Right cardiac atrium (tissue), 5 donors: ENCODE measurements at regions not wholly inside any gene's neighbourhood (a gene's known extent, or its start where the extent isn't known, plus 50 kb on each side); places are given as distances from the start of the nearest gene placed in this dataset.

ENCODE experiments used
- ATAC-seq, 2 donors: fragments of 200-7000 bp; cut with Tn5 transposase; one replicate each; pipeline versions ENCODE4 v1.8.0 to v1.9.1; 2020; ENCODE audit warnings: moderate library complexity in 2 of 2, mild to moderate bottlenecking in 1 of 2
- DNase-seq, 3 donors: peaks; one replicate each; pipeline ENCODE4 v3.0.0-alpha.2; 2020
- H3K27ac ChIP-seq: one replicate; pipeline ENCODE4 v1.5.1; 2013; ENCODE audit warnings: mild to moderate bottlenecking, low read length, control low read depth, moderate library complexity
- H3K27me3 ChIP-seq: one replicate; pipeline ENCODE4 v1.6.1; 2013; ENCODE audit not compliant: control insufficient read depth, insufficient read depth
- H3K4me1 ChIP-seq: one replicate; pipeline ENCODE4 v1.6.1; 2013; ENCODE audit warnings: low read length; ENCODE audit not compliant: control insufficient read depth, insufficient read depth
- H3K4me3 ChIP-seq: one replicate; pipeline ENCODE4 v1.5.1; 2013; ENCODE audit warnings: low read length, control low read depth
- H3K9me3 ChIP-seq: one replicate; pipeline ENCODE4 v1.6.1; 2013; ENCODE audit warnings: low read length; ENCODE audit not compliant: control insufficient read depth
- WGBS: extraction: QIAGEN DNeasy Blood & Tissue Kit; methylation state at CpG from one replicate; pipeline ENCODE4 v1.1.7; 2013; 5-methylcytosine and 5-hydroxymethylcytosine counted together
- intact Hi-C, 4 donors: fragments of 100-400 bp; cut with DNase I; formaldehyde crosslinking; loops; one replicate each; pipeline versions ENCODE4 v1.11.0 to v1.14.0; 2022 to 2023
- donor health status: healthy with polysubstance abuse.
- donor health status: DM: no; HTN: yes; CAD: no.
- donor health status: DM: no; HTN: no; CAD: no.
- donor health status: DM: no; HTN: yes; CAD: no; lungs with severe emphysema.
- donor health status: DM: yes; HTN: yes; CAD: no.

DNA sequence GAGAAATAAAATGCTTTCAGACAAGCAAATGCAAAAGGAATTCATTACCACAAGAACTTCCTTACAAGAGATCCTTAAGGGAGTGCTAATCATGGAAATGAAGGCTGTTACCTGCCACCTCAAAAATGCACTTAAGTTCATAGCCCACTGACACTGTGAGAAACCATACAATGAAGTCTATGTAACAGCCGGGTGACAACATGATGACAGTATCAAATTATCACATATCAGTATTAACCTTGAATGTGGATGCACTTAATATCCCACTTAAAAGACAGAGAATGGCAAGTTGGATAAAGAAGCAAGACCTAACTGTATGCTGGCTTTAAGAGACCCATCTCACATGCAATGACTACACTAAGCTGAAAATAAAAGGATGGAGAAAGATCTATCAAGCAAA lies 403.4 kb upstream of the MC4R start:
- Histone ChIP-seq H3K9me3 (peaks cover 3% of the 10 kb centered on the region), H3K27ac (no peak overlapping the region), H3K4me1 (no peaks in the 10 kb centered on the region), H3K4me3 (no peak overlapping the region), H3K27me3 (no peaks in the 10 kb centered on the region)
- intact Hi-C loops = no loop called here
- ATAC-seq = no peak
- no peak for DNase-seq
- WGBS = 88% methylated on average over 1 of the region's 1 CpG

- intact Hi-C loops = no loop called here
- no peaks in the 10 kb centered on the region for H3K27me3 ChIP-seq
- ATAC-seq (no peak), DNase-seq (no peak)
- no peaks in the 10 kb centered on the region for H3K9me3 ChIP-seq
- no peak overlapping the region for H3K4me3 ChIP-seq
- 77% methylated on average over 1 of the region's 1 CpG for WGBS
- no peak overlapping the region for H3K27ac ChIP-seq
- no peaks in the 10 kb centered on the region for H3K4me1 ChIP-seq
Observed at GRCh38 chr18:60784161-60784560, 411.6 kb upstream of the MC4R start.

- Histone ChIP-seq H3K9me3 (no peaks in the 10 kb centered on the region), H3K27me3 (no peaks in the 10 kb centered on the region), H3K4me1 (no peaks in the 10 kb centered on the region), H3K4me3 (no peak overlapping the region), H3K27ac (no peak overlapping the region)
- DNase-seq = no peak
- intact Hi-C loops = no loop called here
- no peak for ATAC-seq
- 77% methylated on average over 5 of the region's 5 CpGs for WGBS
Observed at GRCh38 chr18:60794802-60795201, 422.2 kb upstream of the MC4R start.

DNA sequence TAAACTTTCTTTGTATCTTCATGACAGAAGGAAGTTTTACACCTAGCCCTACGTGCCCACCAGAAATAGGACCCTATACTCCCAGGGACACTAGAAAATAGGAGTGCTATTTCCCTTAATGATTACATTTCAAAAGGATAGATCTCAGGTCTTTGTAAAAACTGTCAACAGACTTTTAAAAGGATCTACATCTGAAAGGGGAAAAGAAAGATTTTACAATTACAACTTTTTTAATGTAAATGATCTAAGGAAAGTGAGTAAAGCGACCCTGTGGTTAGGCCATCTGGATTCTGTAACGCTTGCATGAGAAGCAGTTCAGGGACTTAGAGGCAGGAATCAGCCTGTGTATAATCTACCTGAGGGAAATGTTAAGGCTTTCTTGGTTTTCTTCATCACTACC lies 431.8 kb upstream of the MC4R start:
- WGBS = 60% methylated on average over 3 of the region's 3 CpGs
- DNase-seq = no peak
- H3K27me3 ChIP-seq = no peaks in the 10 kb centered on the region
- H3K4me1 ChIP-seq = no peaks in the 10 kb centered on the region
- H3K9me3 ChIP-seq = no peaks in the 10 kb centered on the region
- intact Hi-C loops = loop anchor here in 1 of 4 donors (10.0 kb wide), 1 partner anchor 700 kb away; no protein-coding TSS in a partner anchor
- ATAC-seq = no peak
- no peak overlapping the region for H3K27ac ChIP-seq
- H3K4me3 ChIP-seq = no peak overlapping the region

- no peaks in the 10 kb centered on the region for H3K4me1 ChIP-seq
- H3K4me3 ChIP-seq = no peak overlapping the region
- DNase-seq = no peak
- 87% methylated on average over 2 of the region's 2 CpGs for WGBS
- H3K27me3 ChIP-seq = no peaks in the 10 kb centered on the region
- ATAC-seq = no peak
- H3K27ac ChIP-seq = no peak overlapping the region
- intact Hi-C loops = loop anchor here in 1 of 4 donors (10.0 kb wide), 1 partner anchor 695 kb away; no protein-coding TSS in a partner anchor
- H3K9me3 ChIP-seq = no peaks in the 10 kb centered on the region
Observed at GRCh38 chr18:60809937-60810336, 437.4 kb upstream of the MC4R start.

- H3K4me3 ChIP-seq = no peak overlapping the region
- H3K4me1 ChIP-seq = no peaks in the 10 kb centered on the region
- WGBS = 70% methylated on average over 2 of the region's 2 CpGs
- H3K27me3 ChIP-seq = no peaks in the 10 kb centered on the region
- no peak overlapping the region for H3K27ac ChIP-seq
- no peaks in the 10 kb centered on the region for H3K9me3 ChIP-seq
- ATAC-seq (no peak), DNase-seq (no peak)
- intact Hi-C loops = no loop called here
Observed at GRCh38 chr18:60812921-60813320, 440.3 kb upstream of the MC4R start.

GRCh38 chr18:60826346-60826745 lies 453.8 kb upstream of the MC4R start:
- Histone ChIP-seq H3K27ac (no peak overlapping the region), H3K9me3 (no peaks in the 10 kb centered on the region), H3K4me3 (no peak overlapping the region), H3K27me3 (no peaks in the 10 kb centered on the region), H3K4me1 (no peaks in the 10 kb centered on the region)
- intact Hi-C loops = no loop called here
- WGBS = 48% methylated on average over 2 of the region's 2 CpGs
- ATAC-seq = no peak
- no peak for DNase-seq

GRCh38 chr18:60831971-60832370 lies 459.4 kb upstream of the MC4R start:
- Histone ChIP-seq H3K4me3 (no peak overlapping the region), H3K27me3 (no peaks in the 10 kb centered on the region), H3K9me3 (no peaks in the 10 kb centered on the region), H3K27ac (no peak overlapping the region), H3K4me1 (no peaks in the 10 kb centered on the region)
- intact Hi-C loops = no loop called here
- 84% methylated on average over 1 of the region's 1 CpG for WGBS
- no peak for DNase-seq
- no peak for ATAC-seq

DNA sequence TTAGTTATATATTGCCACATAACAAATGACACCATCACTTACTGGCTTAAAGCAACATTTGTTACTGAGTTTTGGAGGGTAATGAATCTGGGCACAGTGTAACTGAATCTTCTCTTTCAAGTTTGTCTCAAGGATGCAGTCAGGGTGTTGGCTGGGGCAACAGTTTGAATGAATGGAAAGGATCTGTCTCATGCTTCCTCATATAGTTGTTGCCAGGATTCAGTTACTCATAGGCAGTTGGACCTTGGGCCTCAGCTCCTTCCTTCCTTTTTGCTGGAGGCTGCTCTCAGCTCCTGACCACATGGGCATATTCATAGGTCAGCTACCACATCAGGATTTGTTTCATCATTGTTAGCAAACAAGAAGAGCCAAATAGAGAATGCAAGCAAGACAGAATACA lies 466.1 kb upstream of the MC4R start:
- DNase-seq = no peak
- Histone ChIP-seq H3K9me3 (no peaks in the 10 kb centered on the region), H3K4me1 (no peaks in the 10 kb centered on the region), H3K4me3 (no peak overlapping the region), H3K27me3 (no peaks in the 10 kb centered on the region), H3K27ac (no peak overlapping the region)
- peak in 1 of 2 donors; percentile 50 for ATAC-seq
- intact Hi-C loops = no loop called here

- intact Hi-C loops = no loop called here
- Histone ChIP-seq H3K27ac (no peak overlapping the region), H3K4me1 (no peaks in the 10 kb centered on the region), H3K4me3 (no peak overlapping the region), H3K9me3 (no peaks in the 10 kb centered on the region), H3K27me3 (no peaks in the 10 kb centered on the region)
- ATAC-seq = no peak
- DNase-seq = peak in 1 of 3 donors; percentile 31
- 51% methylated on average over 6 of the region's 6 CpGs for WGBS
Observed at GRCh38 chr18:60846396-60846795, 473.8 kb upstream of the MC4R start.

- no peak for ATAC-seq
- H3K27me3 ChIP-seq = no peaks in the 10 kb centered on the region
- no peaks in the 10 kb centered on the region for H3K4me1 ChIP-seq
- H3K9me3 ChIP-seq = no peaks in the 10 kb centered on the region
- WGBS = 63% methylated on average over 3 of the region's 3 CpGs
- no peak overlapping the region for H3K4me3 ChIP-seq
- intact Hi-C loops = no loop called here
- DNase-seq = no peak
- H3K27ac ChIP-seq = no peak overlapping the region
Observed at GRCh38 chr18:60847517-60847916, 474.9 kb upstream of the MC4R start.

GRCh38 chr18:60861575-60861974 lies 471.7 kb upstream of the CDH20 start:
- Histone ChIP-seq H3K27ac (no peak overlapping the region), H3K27me3 (no peaks in the 10 kb centered on the region), H3K4me3 (no peak overlapping the region), H3K9me3 (no peaks in the 10 kb centered on the region), H3K4me1 (no peaks in the 10 kb centered on the region)
- no peak for DNase-seq
- intact Hi-C loops = no loop called here
- ATAC-seq = no peak
